Skin epidermis (tissue), 12 donors: ENCODE measurements at regions not wholly inside any gene's neighbourhood (a gene's known extent, or its start where the extent isn't known, plus 50 kb on each side); places are given as distances from the start of the nearest gene placed in this dataset.
"Not testable (repeated sequence)": the region's sequence is repeated elsewhere in the genome, so short reads cannot be mapped to it uniquely, and the experiment has no call there.

Source experiments
- H3K27ac ChIP-seq, 21 experiments: fragments of 200-600 bp; sonication (generic) in 11 of 21; one replicate each; pipeline ENCODE4 v1.5.0; 2020; ENCODE audit warnings: mild to moderate bottlenecking in 3 of 21, inconsistent platforms in 2 of 21, moderate library complexity in 2 of 21
- H3K4me3 ChIP-seq, 7 experiments: fragments of 200-600 bp; sonication (generic) in 2 of 7; one replicate each; pipeline ENCODE4 v1.5.0; 2020; ENCODE audit warnings: inconsistent platforms in 2 of 7, mild to moderate bottlenecking in 2 of 7, moderate library complexity in 1 of 7

DNA sequence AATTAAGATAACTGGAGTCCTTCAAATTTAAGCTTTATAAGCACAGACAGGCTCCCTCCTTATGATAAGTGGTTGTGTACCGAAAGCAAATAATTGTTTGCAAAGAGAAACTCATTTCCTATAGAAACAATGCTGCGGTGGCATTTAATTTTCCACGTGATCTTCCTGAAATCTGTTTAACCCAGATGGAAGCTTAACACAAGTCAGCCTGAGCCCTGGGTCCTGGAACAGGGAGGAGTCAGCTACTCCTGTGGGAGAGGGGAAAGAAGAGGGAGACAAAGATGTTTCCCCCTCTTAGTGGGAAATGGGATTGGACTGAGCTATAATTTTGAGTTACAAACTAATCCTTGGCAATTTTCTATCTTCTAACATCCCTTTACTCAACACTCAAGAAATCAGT is 136.5 kb downstream of the ELOVL4 start:
- Histone ChIP-seq H3K4me3 (no peak overlapping the region), H3K27ac (no peak overlapping the region)

DNA sequence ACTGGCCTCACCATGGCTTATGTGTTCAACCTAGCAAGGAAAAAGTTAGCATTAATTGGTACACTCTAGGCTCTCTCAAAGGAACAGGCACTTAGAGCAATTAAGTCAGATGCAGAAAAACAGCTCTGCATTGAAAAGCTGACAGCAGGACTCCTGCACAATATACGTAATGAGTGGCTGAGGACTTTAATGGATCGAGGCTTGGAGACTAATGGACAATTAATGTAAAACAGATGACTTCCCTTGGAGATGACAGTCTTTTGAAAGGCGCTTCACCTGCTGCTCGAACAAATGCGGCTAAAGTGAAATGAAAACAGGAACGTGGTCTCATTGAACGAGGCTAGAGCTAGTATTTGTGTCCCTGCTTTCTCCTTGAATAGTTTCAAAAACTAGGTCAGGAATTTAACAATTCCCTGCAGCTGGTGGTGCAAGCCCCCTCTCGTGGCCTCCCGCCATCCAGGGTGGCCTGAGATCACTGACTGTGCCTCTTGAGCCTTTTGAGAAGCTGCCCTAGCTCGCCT is 137.1 kb downstream of the ELOVL4 start:
- Histone ChIP-seq H3K4me3 (no peak overlapping the region), H3K27ac (no peak overlapping the region)

DNA sequence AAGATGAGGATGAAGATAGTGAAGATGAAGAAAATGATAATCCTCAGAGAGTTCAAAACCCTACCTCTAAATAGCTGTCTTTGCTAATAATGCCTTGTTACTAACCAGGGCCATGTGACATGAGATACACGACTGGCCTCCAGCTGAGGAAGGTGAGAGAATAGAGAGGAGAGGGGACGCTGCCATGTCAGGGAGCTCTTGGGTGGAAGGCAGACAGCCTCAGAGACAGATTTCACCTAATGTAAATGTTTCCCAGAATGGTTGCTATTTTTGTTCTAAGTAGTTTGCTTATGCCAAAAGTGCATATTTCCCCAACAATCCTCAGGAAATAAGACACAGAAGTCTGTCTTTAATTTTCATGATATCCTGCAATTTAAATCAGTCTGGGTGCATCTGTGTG is 138.4 kb downstream of the ELOVL4 start:
- no peak overlapping the region for H3K27ac ChIP-seq
- H3K4me3 ChIP-seq = no peak overlapping the region

DNA sequence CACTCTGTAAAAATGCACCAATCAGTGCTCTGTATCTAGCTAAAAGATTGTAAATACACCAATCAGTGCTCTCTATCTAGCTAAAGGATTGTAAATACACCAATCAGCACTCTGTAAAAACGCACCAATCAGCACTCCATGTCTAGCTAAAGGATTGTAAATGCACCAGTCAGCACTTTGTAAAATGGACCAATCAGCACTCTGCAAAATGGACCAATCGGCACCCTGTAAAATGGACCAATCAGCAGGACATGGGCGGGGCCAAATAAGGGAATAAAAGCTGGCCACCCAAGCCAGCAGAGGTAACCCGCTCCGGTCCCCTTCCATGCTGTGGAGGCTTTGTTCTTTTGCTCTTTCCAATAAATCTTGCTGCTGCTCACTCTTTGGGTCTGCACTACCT is 140.7 kb downstream of the ELOVL4 start:
- not testable (repeated sequence) for H3K4me3 ChIP-seq, H3K27ac ChIP-seq

GRCh38 chr6:79804732-79805131 is 142.6 kb downstream of the ELOVL4 start:
- H3K27ac ChIP-seq = no peak overlapping the region
- no peak overlapping the region for H3K4me3 ChIP-seq

DNA sequence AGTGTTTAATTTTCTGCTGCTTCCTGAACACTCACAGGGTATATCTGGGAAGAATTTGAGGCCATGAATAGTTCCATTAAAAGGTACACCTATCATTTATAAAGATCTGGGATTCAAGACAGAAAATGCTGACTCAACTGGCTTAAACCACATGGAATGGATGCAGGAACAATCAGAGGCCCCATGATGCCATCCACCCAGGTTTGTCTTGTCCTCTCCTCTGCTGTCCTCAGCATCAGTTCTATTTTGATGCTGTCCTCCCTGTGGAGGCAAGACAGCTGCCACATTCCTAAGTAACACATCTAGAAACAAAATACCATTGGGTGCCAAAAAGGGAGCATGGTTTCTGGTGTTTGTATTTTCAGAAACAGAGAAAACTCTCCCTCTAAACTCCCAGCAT is 143.4 kb downstream of the ELOVL4 start:
- Histone ChIP-seq H3K27ac (no peak overlapping the region), H3K4me3 (no peak overlapping the region)

GRCh38 chr6:79802657-79803300 is 144.6 kb downstream of the ELOVL4 start:
- Histone ChIP-seq H3K4me3 (no peak overlapping the region), H3K27ac (no peak overlapping the region)

DNA sequence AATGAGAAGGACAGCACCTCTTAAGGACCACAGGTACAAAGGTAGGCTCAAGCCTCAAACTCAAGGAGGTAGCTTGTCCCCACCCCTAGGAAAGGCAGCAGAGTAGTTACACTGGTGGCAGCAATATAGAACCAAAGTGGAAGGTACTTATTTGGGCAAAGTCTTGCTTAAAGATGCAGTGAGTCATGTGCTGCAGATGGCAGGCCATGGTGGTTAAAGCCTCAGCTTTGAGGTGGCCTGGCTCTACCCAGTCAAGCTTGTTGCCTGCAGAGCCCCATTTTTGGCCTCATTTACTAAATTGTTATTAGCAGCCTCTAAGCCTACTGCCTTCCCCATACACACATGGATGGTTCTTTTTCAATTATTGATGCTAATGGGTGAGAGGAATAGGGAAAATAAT is 146.0 kb downstream of the ELOVL4 start:
- no peak overlapping the region for H3K4me3 ChIP-seq

DNA sequence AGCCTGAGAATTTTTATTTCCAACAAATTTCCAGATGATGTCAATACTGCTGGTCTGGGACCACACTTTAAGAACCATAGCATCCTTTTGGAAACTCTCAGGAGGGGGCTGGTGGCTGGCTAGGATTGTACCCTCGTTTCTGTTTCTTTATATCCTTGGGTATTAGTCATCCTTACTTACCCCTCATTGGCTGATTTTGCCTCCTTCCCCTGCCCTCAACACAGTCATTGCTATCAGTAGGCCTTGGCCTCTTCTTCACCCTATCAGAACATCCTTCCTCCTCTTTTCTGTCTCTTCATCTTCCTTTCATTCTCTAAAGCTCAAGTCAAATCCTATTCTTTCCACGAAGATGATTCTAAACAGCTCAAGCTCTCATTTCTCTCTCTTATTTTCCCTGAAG is 148.5 kb downstream of the ELOVL4 start:
- H3K27ac ChIP-seq = no peak overlapping the region
- no peak overlapping the region for H3K4me3 ChIP-seq

More for the DNA sequence above, 146.0 kb downstream of the ELOVL4 start:
- H3K27ac ChIP-seq = no peak overlapping the region

GRCh38 chr6:79797912-79798311 is 149.4 kb downstream of the ELOVL4 start:
- H3K27ac ChIP-seq = no peak overlapping the region
- no peak overlapping the region for H3K4me3 ChIP-seq

DNA sequence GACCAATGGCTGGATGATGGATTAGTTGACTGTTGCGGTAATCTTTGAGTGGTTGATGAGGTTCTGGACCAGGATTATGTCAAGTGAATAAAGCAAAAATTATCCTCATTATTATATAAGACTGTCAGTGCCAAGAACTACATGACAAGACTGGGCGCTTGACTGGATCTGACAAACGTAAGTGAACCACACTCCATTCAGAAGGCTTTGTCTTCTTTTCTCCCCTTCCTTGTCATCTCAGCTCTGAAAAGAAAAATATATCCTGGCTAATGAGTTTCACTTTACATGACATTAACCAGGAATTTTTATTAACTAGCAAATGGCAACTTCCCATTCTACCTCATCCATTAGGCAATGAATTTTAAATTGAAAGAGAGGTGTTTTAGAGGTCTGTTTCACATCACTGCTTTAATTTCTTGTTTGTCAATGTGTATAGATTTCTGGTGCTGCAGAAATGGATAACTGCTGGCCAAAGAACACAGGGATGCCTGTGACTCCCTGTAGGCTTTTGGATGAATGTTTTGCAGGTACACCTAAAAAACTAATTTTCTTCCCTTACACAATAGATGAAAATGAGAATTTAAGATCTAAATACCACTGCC is 150.1 kb downstream of the ELOVL4 start:
- H3K27ac ChIP-seq = no peak overlapping the region

GRCh38 chr6:79796197-79796596 is 151.2 kb downstream of the ELOVL4 start:
- H3K4me3 ChIP-seq = no peak overlapping the region
- H3K27ac ChIP-seq = no peak overlapping the region

More for the DNA sequence above, 150.1 kb downstream of the ELOVL4 start:
- H3K4me3 ChIP-seq = no peak overlapping the region

- Histone ChIP-seq H3K27ac (no peak overlapping the region), H3K4me3 (no peak overlapping the region)
These were observed 157.5 kb downstream of the ELOVL4 start for GRCh38 chr6:79789896-79790295.

DNA sequence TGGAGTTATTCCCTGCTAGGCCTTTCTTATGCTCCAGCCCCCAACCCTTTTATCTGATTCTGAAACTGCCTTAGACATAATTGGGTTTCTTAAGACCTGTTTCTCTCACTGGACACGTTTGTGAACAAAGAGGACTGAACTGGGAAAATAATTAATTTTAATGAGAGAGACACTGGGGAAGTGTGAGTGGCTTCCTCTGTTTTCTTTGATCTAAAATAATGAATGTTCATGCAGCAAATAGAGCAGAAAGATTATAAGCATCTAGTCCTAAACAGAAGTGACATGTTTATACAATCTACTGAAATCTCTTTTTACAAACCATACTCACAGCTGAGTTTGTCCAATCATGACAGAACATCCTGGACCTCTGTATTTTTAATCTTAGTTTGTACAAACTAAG is 157.6 kb downstream of the SH3BGRL2 start:
- Histone ChIP-seq H3K4me3 (no peak overlapping the region), H3K27ac (no peak overlapping the region)

DNA sequence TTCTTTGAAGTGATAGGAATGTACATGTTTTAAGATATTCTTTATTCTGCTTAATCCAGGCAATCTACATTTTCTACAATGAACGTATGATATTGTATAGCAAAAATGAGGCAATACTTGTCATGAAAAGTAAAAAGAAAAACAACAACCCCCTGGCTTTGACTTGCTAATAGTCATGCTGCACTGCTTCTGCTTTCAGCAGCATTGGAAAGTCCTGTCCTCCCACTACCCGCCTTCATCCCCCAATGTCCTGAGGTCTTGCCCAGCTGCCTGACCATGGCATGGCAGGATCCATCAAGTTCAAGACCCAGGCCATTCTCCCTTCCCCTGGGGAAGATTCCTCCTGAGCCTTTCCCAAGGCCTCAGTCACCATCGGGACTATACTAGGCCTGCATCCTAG is 156.5 kb downstream of the SH3BGRL2 start:
- H3K27ac ChIP-seq = no peak overlapping the region
- H3K4me3 ChIP-seq = no peak overlapping the region

DNA sequence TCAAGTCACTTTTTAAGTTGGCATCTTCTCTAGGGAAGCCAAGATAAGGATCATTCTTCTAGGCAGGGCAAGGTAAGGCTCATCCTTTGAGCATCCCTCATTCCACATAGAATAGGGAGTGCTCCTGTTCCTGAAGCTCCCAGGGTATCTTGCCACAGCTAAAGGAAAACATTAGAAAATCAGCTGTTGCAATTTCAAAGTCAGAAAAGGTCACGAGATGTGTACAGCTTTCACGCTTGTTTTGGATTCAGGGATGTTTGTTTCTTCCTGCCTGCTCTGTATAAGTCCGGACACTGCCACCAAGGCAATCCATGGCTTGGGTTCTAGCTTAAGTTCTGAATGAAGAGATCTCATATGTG is 153.2 kb downstream of the SH3BGRL2 start:
- Histone ChIP-seq H3K4me3 (no peak overlapping the region), H3K27ac (no peak overlapping the region)

- H3K4me3 ChIP-seq = no peak overlapping the region
- no peak overlapping the region for H3K27ac ChIP-seq
These were observed 152.7 kb downstream of the SH3BGRL2 start for GRCh38 chr6:79783670-79784394.

- H3K27ac ChIP-seq = no peak overlapping the region
- H3K4me3 ChIP-seq = no peak overlapping the region
These were observed 151.9 kb downstream of the SH3BGRL2 start for GRCh38 chr6:79782792-79783580.

- Histone ChIP-seq H3K4me3 (no peak overlapping the region), H3K27ac (no peak overlapping the region)
These were observed 150.8 kb downstream of the SH3BGRL2 start for GRCh38 chr6:79781916-79782315.

GRCh38 chr6:79780881-79781280 is 149.8 kb downstream of the SH3BGRL2 start:
- Histone ChIP-seq H3K27ac (no peak overlapping the region), H3K4me3 (no peak overlapping the region)
